Amniotic epithelial cell (primary cell): ENCODE measurements at regions not wholly inside any gene's neighbourhood (a gene's known extent, or its start where the extent isn't known, plus 50 kb on each side); places are given as distances from the start of the nearest gene placed in this dataset.

Experiments used
- DNase-seq: peaks from one replicate; pipeline ENCODE4 v3.0.0-alpha.2; 2010; ENCODE audit warnings: low read depth

DNA sequence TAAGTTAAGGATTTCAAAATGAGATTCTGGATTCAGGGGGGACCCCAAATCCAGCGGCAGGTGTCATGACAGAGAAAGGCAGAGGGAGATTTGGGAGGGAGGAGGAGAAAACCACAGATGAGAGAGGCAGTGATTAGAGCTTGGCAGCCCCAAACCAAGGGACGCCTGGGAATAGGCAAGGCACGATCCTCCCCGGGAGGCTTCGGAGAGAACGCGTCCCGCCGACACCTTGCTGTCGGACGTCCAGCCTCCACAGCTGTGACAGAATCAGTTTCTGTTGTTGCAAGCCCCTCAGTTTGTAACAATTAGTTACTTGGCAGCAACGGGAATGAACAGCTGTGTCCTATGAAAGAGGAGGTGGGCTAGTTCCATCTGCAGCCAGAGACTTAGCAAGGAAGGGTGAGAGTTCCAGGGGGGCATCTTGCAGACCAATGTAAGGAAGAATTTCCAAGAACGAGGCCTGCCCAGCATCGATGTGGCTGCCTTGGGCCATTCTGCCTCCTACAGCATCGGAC, 110.7 kb upstream of the SDK2 start:
- DNase-seq = no peak

DNA sequence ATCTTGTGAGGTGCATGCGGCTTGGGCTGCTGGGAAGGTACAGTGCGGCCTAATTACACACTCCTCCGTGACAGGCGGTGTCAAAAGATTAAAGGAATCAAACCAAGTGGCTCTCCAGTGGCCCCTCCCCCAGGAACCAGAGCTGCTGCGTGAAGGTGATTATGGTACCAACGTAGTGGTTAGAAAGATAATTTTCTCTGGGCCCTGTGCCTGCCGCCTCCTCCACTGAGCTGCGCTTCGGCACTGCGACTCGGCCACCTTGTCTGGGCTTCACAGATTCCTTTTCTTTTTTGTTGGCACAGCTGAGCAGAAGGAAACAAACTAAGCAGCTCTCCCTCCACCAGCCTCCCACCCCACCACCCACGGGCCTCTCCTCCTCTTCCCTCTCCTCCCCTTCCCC, 113.2 kb upstream of the SDK2 start:
- no peak for DNase-seq

DNA sequence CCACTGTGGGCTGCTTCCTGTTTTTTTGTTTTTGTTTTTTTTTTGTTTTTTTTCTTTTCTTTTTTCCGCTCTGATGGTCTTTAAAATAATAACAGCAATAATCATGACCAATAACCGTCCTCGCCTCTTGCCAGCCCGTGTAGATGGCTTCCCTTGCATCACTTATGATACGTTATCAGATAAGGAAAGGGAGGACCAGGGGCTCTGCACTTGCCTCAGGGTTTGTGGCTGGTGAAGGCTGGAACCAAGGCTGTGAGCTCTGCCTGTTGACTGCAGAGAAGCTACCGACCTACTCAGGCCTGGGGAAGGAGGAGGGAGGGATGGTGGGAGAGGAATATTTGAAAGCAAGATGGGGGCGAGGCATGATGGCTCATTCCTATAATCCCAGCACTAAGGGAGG, 114.0 kb upstream of the SDK2 start:
- DNase-seq = no peak

DNA sequence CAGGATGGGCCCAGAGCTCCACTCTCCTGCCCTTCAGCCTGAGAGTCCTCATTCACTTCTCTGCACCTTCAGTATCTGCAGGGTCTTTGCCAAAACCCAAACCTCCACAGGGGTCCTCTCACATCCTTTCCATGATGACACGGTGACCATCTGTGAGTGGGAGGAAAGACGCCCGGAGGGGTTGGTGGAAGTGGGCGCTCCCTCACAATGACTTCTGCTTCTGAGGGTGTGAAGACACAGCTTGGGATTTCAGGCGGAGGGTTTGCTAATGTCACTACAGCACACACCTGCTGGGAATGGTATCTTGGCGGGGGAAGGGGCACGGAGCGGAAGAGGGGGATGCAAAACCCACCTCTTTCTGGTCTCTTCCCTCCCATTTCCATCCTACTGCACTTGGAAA, 115.1 kb upstream of the SDK2 start:
- DNase-seq = no peak

DNA sequence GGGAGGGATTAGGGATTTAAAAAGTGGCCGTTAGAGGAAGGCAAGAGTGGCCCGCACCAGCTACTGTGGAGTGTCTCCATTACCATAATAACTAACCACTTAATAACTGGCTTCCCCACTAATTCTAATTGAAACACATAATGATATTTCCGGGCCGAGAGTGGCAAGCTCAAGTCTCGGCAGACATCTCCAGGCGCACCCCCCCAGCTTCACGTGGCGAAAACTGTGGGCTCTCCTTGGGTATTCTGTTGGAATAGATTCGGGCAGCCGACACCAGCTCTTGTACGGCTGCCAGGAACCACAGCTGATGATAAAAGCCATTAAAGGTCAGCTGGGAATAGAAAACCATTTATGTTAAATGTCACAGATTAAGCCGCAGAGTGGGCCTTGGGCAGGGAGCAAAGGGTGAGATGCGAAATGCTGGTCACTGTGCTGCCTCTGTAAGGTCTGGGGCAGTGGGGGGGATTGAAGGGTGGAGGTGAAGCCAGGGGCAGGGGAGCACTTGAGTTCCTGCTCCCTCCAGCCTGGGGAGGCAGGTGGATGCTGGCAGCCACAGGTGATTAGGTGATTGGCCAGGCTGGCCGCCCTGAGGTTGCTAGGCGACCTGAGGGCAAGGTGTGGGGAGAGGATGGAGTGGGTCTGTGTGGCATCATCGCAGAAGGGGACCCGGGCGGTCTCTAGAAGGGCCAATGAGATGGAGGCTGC, 115.6 kb upstream of the SDK2 start:
- no peak for DNase-seq

DNA sequence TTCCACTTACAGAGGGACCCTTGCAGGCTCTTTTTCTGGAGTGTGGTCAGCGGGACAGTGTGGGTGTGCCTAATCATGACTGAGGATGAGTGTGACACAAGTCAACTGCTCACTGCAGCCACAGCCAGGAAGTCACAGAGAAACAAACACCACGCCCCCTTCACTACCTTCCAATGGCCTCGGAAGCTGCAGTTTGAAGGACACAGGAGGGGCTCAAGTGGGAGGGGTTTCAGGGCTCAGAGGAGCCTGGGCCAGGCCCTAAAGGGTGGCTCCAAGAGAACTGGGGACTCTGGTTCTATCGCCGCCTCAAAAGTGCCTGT, 116.2 kb upstream of the SDK2 start:
- DNase-seq = no peak

DNA sequence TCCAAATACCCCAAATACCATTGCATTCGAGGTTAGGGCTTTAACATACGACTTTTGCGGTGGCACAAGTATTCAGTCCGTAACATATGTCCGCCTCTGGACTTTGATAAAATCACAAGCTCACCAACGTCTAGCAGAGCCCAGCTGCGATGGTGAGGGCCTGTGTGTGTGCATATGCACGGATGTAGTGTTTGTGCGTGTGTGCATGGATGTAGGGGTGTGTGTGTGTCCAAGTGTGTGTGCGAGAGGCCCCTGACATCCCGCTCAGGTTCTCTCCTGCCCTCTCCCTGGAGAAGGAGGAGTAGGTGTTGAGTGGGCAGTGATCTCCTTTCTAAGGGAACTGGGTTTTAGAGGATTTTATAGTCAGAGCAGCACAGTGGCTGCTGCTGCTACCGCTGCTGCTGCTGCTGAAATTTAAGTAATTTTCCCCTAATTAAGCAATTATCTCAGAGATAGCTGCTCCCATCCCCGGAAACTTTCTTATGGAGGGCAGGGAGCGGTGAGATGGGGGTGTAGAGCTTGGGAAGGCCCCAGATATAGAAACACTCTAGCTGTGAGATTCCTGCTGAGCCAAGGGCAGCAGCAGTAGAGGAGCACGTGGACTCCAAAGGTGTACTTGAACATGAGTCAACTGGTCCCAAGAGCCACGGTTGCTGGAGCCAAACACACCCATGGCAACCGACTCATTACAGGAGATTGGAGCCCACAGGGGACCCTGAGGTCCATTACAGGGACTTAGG, 121.7 kb upstream of the SDK2 start:
- DNase-seq = no peak

DNA sequence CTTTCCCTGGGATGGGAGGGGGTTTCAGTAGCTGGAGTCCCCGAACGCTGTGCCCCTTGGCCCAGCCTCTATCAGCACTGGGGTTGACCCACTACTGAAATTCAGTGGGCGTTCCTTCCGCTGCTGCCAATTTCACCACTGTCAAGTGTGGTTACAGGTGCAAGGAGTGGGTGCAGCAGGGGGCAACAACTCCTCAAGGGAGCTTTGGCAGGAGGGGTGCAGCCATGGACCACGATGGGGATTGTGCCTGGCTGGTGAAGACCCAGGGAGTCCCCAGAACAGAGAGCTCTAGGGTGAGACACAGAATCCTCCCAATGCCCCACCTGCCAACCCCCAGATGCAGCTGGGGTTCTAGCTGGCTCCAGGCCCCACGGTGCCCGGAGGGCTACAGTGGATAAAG, 123.5 kb upstream of the SDK2 start:
- DNase-seq = no peak

DNA sequence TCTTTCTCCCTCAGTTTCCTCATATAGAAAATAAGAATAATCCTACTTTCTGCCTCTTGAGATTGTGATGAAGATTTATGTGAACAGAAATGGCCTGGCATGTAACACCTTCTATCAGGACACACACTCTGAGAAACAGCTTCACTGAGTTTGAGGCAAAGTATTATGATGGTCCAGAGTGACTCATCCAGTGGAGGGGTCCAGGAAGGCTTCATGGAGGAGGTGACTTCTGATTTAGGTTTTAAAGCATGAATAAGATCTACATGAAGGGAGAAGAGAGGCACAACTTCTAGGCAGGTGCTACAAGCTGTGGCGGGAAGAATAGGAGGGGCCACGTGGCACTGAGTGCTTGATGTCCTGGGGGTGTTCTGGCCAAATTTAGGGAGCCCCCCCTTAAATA, 124.4 kb upstream of the SDK2 start:
- no peak for DNase-seq

DNA sequence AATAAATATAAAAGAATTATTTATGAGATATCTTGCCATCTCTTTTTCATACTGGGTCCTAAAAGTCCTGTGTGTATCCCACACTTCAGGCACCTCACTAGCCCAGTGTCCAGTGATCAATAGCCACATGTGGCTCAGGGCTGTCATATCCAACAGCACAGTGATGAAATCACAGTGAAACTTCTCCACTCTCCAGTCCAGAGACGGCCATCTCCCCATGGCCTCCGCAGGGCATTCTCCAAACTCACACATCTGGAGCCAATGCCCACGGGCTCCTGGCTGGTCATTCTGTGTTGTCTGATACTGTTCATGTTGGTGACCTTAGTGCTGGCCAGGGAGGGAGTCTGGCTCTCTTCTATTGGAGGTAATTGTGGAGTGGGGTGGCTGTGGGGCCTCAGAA, 125.2 kb upstream of the SDK2 start:
- DNase-seq = no peak

DNA sequence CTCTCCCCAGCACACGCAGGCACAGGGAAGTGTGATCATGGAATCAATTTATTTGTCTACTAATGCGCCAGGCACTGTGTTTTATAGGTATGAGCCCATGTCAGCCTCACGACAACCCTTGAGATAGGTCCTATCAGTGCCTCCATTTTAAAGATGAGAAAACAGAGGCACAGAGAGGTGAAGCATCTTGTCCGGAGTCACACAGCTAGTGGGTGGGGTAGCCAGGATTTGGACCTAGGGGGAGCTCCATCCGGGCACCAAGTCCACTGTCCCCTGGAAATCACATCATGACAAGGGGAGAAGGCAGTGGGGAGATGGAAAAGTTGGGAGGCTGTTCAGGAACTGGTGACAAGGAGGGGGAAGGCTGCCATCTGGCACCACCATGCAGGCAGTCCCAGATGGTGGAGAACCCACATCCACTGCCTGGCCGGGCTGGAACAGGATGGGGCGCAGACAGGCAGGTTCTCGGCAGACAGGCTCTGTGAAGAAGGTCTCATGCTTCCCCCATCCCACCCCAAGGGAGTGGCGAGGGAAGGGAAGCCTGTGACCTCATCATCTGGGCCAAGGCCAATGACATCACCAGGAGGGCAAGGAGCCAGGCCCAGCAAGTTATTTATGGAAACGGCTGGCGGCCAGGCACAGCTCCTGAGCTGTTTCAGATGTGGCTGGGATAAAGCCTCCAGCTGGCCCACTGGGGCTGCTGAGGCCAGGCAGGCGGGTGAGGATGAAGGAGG, 126.0 kb upstream of the SDK2 start:
- peak; percentile 49 for DNase-seq

DNA sequence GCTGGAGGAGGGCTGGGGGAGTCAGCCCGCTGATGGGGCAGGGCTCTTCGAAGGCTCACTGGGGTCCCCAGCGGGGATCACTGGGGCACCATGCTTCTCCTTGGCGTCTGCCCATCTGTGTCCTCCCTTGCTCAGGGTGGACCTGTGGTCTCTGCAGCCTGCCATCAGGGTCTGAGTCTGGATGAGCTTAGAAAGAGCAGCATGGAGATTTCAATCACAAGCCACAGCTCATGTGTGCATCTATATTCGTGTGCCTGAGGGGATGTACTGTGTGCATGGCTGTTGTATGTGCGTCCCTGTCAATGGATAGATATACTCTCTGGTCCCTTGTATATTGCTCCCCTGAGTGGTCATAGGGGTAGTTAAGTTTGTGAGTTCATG, 126.6 kb upstream of the SDK2 start:
- DNase-seq = no peak

DNA sequence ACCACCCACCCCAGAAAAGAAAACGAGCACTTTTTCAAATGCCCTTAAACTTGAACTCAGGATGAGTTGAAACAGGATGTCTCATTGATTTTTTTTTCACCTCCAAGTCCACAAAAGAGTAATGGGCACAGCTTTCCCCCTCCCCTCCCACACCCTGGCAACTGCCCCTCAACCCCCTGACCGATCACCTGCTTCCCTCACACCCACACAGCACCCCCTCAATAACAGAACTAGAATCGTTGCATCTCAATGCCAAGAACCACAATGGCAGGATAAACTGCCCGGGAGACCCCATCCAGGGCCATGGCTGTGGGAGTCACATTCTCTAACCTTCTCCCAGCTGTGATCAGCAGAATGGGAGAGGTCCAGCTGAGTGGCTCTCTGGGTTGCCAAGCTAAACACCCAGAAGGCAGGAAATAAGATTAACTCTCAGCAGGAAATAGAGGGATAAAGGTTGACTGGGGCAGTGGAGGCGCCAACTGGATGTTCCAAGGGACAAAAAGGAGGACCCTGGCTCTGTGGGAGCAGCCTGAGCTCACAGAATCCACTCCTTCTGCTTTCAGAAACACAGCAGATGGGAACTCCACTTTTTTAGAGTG, 128.0 kb upstream of the SDK2 start:
- DNase-seq = no peak

DNA sequence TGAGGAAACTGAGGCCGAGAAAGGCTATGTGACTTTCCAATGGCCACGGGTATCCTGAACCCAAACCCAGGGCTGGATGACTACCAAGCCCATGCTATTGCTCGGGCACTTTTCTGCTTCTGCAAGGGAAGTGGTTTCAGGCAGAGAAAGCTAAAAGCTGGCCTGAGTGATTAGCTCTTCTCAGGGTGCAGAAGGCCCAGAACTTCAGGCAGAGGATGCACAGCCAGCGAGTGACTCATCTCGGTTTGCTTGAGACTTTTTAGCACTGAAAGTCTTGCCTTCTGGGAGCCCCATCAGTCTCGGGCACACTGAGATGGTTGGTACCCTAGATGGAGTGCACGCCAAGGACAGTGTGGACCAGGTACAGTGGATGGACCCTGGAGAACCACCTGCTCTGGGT, 129.5 kb upstream of the SDK2 start:
- no peak for DNase-seq

DNA sequence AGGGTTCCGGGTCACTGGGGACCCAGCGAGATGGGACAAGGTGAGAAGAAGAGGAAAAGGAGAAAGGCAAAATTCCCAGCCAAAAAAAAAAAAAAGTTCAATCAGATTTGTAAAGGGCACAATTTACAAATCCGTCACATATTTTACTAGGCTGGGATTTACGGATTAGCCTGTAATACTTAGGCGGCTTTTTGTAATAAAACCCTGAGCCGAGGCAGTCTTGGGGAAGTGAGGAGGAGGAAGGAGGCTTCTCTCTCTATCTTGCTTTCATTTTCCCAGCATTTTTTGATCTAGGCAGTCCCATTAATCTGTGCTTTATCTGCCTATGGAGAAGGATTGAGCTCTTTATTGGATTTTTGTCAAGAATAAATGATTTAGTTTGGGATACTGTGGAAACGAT, 130.6 kb upstream of the SDK2 start:
- no peak for DNase-seq

DNA sequence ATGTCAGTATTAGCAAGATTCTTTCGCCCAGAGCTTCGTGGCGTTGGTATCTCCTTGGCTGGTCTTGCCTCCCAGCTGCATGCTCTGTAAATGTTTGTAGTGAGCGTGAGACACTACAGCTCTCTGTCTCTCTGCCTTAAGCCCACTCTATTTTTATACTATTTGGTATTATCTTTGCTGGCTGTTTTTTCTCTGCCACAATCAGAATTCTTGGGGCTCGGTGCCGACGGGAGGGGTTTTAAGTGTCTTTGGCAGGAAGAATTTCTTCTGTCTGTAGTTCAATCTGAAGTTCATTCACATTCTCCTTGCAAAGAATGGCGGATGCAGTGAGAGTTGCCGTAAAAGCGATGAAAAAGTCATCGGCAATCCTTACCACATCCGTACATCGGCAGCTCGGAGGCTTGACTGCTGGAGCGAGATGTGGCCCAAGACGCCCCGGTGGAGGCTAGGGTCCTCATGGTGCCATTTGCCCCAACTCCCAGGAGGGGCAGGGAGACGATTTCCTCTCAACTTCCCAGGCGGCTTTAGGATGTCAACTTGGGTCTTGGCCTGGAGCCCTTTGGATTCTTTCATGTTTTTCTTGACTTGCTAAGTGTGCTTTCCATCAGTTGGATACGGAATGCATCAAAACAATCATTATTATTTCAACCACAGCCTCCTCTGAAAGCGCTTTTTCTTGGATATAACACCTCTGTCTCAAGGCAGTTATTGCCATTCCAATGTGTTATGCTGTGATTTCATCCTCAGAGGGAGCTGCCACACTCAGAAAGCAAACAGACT, 132.3 kb upstream of the SDK2 start:
- no peak for DNase-seq

DNA sequence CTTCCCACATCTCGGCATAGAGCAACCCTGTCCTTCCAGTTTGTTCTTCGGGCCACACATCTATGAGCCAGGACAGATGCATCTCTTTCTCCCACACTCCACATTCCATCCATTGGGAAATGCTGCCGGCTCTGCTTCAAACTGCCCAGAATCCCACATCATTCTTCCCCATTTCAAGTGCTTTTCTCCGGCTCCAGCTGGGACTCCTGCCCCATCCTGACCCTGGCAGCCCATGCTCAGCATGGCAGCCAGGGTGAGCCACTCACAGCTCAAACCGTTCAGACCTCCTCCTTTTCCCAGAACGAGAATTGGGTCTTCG, 132.8 kb upstream of the SDK2 start:
- no peak for DNase-seq

DNA sequence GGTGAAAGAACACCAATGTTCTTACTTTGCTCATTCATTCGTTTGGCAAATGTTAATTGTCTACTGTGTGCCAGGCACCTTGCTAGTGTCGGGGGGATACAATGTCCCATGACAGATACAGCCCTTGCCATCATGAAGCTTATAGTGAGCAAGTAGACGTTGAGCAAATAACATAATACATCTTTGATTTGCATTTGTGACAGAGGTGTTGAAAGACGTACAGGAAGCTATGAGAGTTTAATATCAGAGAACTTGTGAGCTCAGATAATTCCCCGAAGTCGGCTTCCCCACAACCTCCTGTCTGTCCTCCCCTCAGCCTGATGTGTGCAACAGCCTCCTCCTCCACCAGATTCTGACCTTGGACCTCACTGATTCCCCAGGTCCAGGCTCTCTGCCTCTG, 138.0 kb upstream of the SDK2 start:
- DNase-seq = no peak

DNA sequence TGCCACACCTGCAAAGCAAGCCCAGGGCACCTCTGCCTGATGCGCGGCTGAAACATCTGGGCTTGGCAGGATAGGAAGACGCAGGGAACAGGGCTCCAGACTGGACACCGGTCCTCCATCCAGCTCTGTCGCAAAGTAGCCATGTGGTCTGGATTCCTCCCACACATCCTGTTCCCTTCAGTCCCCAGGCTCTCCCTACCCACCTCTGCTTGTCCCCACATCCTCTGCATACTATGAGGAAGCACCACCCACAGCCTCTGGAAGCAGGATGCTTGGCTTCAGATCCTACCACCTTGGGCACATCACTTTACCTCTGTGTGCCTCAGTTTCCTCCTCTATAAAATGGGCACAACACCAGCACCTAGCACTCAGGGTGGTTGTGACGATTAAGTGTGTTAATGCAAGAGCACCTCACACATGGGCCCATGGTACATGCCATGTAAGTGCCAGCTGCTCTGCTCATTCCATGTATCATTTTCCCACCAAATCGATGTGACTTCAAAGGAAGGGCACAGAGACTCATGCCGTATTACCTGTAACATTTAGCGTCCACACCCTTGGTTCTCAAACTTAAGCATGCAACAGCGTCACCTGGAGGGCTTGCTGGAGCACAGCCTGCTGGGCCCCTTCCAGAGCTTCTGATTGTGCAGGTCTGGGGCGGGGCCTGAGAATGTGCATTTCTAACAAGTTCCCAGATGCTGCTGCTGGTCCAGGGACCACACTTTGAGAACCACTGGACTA, 138.6 kb upstream of the SDK2 start:
- no peak for DNase-seq

DNA sequence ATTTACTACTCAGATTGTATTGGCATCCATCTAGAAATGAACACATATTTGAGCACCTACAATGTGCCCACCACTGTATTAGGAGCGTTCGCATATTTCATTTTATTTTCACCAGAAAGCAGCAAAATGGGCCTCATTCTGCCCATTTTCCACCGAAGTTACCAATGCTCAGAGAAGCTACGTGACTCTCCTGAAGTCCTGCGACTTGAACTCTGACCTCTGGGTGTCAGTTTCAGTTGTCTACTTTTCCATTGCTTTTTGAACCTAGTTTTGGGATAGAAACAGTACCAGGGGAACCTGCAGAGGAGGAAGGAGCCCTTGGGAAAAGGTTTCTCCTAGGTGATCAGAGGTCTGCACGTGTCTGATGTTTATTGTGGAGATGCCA, 139.1 kb upstream of the SDK2 start:
- DNase-seq = no peak

DNA sequence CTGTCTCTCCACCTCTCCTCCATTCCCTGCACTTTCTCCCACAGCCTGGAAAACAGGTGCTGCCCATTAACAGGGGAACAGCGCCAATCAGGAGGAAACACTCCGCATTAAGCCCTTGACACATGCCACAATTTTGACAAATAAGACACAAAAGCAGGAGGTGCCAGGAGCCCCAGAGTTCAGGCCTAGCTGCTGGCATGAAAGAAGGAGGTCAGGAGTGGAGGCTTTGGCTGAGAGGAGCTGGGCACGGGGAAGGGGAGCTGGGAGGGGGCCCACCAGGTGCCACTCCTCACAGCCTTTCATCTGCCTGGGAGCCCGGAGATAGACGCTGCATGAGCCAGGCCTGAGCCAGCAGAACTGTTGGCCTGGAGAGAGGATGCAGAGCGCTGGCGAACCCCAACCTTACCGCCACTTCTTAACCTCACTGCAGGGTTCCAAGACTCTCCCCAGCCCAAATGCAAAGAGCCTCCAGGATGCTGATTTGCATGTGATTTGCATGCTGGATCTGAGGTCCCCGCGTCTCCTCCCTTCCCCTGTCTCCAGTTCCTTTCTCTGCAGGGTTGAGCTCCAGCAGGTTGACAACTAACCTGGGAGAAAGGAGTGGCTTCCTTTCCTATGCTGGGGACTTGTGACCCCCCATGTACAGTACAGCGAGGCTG, 139.8 kb upstream of the SDK2 start:
- no peak for DNase-seq
